HG03565 (cell line): ENCODE measurements at regions not wholly inside any gene's neighbourhood (a gene's known extent, or its start where the extent isn't known, plus 50 kb on each side); places are given as distances from the start of the nearest gene placed in this dataset.
A peak's percentile ranks its signal among the peaks of the same experiment; 100 is the strongest.
"Not testable (repeated sequence)": the region's sequence is repeated elsewhere in the genome, so short reads cannot be mapped to it uniquely, and the experiment has no call there.

ENCODE experiments used
- ATAC-seq: cut with Tn5 transposase; IDR thresholded peaks from one replicate; pipeline ENCODE4 v1.9.1; 2021; ENCODE audit warnings: mild to moderate bottlenecking, moderate library complexity; ENCODE audit not compliant: unreplicated experiment

DNA sequence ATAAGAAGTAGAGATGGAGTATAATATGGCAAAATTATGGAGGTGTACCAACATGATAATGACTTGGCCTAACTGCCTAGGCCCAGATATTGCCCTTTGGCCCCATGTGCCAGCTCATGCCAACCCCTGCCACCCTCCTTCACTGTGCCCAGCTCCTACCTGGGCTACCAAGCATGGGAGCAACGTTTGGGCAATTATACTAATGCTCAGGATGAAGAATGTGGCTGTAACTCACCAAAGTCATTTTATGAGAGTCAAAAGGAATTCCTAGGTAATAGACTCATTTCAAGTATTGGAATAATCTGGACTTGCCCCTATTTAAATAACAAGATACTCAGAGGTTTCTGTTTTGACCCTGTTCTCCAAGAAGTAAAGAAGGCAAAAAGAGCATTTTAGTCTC, 240.2 kb upstream of the IL12A start:
- ATAC-seq = no peak

GRCh38 chr3:159749406-159749805, 239.2 kb upstream of the IL12A start:
- ATAC-seq = no peak

DNA sequence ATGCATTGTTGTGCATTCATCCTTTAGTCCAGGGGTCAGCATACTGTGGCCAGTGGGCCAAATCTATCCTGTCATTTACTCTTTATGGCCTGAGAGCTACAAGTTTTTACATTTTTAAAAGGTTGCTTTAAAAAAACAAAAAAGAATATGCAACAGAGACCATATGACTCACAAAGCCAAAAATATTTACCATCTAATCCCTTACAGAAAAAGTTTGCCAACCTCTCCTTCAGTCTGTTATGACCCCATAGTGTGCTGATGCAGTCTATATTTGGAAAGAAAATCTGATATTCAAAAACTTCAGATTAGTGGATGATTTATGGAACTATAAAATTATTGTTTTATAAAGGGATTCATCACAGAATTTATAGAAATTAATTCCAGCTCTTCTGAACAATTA, 237.5 kb upstream of the IL12A start:
- ATAC-seq = no peak

DNA sequence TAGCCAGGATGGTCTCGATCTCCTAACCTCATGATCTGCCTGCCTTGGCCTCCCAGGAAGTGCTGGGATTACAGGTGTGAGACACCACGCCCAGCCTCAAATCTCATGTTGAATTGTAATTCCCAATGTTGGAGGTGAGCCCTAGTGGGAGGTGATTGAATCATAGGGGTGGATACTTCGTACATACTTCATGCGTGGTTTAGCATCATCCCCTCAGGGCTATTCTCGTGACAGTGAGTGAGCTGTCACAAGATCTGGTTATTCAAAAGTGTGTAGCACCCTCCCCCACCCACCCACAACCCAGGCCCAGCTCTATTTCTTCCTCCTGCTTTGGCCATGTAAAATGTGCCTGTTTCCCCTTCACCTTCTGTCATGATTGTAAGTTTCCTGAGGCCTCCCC, 236.9 kb upstream of the IL12A start:
- no peak for ATAC-seq

- ATAC-seq = not testable (repeated sequence)
These were observed 232.1 kb upstream of the IL12A start for GRCh38 chr3:159756279-159757207.

GRCh38 chr3:159757341-159758060, 231.1 kb upstream of the IL12A start:
- ATAC-seq = no peak

DNA sequence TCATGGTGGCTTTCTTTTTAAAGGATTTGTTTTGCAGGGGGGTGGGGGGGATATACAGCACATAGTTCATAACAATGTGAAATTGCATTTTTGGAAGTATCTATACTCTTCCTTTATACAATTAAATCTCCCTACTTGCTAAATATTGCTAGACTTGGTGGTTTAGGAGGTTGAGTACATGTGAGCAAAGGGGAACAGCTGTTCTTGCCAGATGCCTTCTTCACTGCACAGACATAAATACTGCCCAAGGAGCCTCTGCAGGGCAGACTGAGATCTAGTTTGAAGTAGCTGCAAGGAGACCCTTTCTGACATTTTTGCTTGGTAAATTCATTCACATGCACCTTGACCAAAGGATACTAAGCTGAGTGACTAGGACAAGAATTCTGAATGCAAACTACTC, 228.6 kb upstream of the IL12A start:
- ATAC-seq = no peak

- ATAC-seq = no peak
These were observed 227.3 kb upstream of the IL12A start for GRCh38 chr3:159761369-159761768.

DNA sequence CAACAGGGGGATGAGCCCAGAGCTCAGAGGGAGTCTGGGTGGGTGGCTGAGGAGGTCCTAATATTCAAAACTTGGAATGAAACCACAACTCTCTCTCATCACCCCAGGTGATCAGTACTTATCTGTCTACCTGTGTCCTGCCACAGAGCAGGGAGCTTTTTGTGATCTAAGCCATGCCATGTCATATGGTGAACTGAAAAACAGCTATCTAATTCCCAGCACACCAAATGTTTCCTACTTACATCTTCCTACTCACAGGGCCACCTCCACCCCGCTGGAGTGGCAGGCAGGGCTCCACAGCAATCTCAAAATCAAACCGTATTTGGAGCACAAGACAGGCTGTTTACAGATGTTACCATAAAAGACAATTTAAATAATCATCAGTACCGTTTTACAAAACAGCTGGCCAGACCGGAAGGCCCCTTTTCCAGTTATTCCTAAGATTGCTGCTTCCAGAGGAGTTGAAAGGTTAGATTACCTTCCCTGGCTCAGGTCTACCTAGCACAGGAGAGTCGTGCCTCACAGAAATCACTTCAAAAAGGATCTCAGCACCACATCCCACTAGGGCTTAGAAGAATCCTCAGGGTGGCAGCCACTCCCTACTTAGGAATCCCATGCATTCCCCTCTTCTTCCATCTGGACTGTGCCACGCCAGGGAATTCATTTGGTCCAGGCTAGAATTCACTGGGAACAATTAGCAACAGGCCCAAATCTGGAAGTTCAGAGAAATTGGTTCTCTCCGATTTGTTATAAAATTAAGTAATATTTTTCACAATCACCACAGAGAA, 226.6 kb upstream of the IL12A start:
- no peak for ATAC-seq

DNA sequence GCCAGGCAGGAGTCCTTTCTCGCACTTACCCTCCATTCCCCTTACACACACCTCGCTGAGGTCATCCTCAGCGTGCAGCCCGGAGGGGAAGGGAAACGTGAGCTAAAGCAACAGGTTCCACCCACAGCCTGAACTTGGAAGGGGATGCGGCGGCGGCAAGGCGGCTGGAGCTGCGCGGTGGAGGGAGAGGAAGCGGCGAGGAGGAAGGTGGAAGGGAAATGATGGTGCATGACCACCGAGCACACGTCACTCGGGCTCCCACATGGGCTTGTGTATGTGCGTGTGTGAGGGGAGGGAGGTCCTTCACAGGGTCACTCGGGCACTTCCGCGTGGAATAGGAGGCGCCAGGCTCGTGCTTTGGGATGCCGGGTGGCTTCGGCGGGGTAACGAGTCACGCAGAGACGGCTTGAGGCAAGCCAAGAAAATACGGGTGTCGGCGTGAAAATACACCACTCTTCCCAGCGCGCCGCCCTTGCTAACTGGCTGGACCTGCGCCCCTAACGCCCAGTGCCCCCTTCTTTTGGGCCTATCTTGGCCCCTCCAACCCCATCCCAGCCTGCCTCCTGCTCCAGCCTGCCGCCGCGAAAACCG, 225.5 kb upstream of the IL12A start:
- ATAC-seq = no peak

GRCh38 chr3:159763602-159764489, 224.8 kb upstream of the IL12A start:
- ATAC-seq = peak; percentile 60

DNA sequence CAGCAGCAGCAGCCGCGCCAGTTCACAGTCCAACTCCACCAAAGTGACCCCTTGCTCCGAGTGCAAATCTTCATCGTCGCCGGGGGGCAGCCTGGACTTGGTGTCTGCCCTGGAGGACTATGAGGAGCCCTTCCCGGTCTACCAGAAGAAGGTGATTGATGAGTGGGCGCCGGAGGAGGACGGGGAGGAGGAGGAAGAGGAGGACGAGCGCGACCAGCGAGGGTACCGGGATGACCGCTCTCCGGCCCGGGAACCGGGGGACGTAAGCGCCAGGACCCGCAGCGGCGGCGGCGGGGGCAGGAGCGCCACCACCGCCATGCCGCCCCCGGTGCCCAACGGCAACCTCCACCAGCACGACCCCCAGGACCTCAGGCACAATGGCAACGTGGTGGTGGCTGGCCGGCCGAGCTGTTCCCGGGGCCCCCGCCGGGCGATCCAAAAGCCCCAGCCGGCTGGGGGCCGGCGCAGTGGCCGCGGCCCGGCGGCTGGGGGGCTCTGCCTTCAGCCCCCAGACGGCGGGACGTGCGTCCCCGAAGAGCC, 224.1 kb upstream of the IL12A start:
- no peak for ATAC-seq

- ATAC-seq = no peak
These were observed 223.4 kb upstream of the IL12A start for GRCh38 chr3:159765030-159765859.

DNA sequence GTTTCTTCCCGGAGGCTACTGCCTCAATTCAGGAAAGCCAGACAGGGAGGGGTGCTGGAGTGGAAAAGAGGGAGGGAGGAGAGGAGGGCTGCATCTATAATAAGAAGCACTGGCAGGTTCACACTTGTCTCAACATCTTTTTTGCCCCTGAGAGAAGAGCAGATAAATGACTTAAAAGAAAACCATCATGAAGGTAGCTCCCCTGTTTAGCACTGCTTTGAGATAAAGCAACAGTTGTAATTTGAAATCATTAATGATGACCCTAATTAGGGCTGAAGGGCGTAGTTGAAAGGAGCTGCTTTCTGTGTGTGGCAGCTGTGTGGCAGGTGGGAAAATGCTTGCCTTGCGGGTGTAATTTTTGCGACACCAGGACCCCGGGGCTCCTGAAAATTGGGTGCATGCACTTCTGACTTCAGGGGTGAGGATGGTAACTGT, 222.8 kb upstream of the IL12A start:
- ATAC-seq = no peak

- ATAC-seq = no peak
These were observed 222.0 kb upstream of the IL12A start for GRCh38 chr3:159766563-159767185.

- ATAC-seq = no peak
These were observed 217.6 kb upstream of the IL12A start for GRCh38 chr3:159770998-159771397.

- no peak for ATAC-seq
These were observed 216.6 kb upstream of the IL12A start for GRCh38 chr3:159771865-159772611.

DNA sequence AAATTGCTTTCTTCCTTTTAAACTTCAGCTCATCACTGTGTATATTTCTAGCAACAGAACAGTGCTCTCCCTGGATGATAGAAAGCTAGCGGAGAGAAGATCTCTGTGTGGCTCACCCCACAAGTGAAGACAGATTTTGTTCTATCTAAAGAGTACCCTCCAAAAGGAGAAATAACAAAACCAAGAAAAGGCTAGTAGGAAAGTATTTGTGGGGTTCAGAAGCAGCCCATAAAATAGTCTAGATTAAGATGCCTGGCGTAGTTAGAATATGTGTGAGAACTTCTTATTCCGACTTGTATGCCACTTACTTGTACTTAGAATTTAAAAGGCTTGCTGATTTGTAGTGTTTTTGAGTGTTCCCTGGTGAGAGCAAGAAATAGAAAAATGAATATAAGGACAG, 214.9 kb upstream of the IL12A start:
- no peak for ATAC-seq
